ENCODE measurements at regions not wholly inside any gene's neighbourhood (a gene's known extent, or its start where the extent isn't known, plus 50 kb on each side); places are given as distances from the start of the nearest gene placed in this dataset.
"Not testable (repeated sequence)": the region's sequence is repeated elsewhere in the genome, so short reads cannot be mapped to it uniquely, and the experiment has no call there.

- in situ Hi-C loops (cut with MboI; ENCODE audit: low sequenced_read_pairs): no loop called here
Measured at GRCh38 chr9:30609713-30610112, 1774.7 kb upstream of the ACO1 start.

- in situ Hi-C loops (cut with MboI; ENCODE audit: low sequenced_read_pairs): not testable (repeated sequence)
Measured at GRCh38 chr9:30616782-30617181, 1767.7 kb upstream of the ACO1 start.

- in situ Hi-C loops (cut with MboI; ENCODE audit: low sequenced_read_pairs): no loop called here
Measured at GRCh38 chr9:30622561-30622960, 1761.9 kb upstream of the ACO1 start.

GRCh38 chr9:30628915-30629567, 1755.4 kb upstream of the ACO1 start:
- in situ Hi-C loops (cut with MboI; ENCODE audit: low sequenced_read_pairs): no loop called here

- in situ Hi-C loops (cut with MboI; ENCODE audit: low sequenced_read_pairs): no loop called here
Measured at GRCh38 chr9:30630459-30630858, 1754.0 kb upstream of the ACO1 start.

GRCh38 chr9:30646639-30647038, 1737.8 kb upstream of the ACO1 start:
- in situ Hi-C loops (cut with MboI; ENCODE audit: low sequenced_read_pairs): not testable (repeated sequence)

GRCh38 chr9:30661925-30662324, 1722.5 kb upstream of the ACO1 start:
- in situ Hi-C loops (cut with MboI; ENCODE audit: low sequenced_read_pairs): no loop called here

GRCh38 chr9:30670805-30671562, 1713.5 kb upstream of the ACO1 start:
- in situ Hi-C loops (cut with MboI; ENCODE audit: low sequenced_read_pairs): no loop called here

- in situ Hi-C loops (cut with MboI; ENCODE audit: low sequenced_read_pairs): no loop called here
Measured at GRCh38 chr9:30673132-30673531, 1711.3 kb upstream of the ACO1 start.

GRCh38 chr9:30676651-30677050, 1707.8 kb upstream of the ACO1 start:
- in situ Hi-C loops (cut with MboI; ENCODE audit: low sequenced_read_pairs): no loop called here

GRCh38 chr9:30677221-30677620, 1707.2 kb upstream of the ACO1 start:
- in situ Hi-C loops (cut with MboI; ENCODE audit: low sequenced_read_pairs): no loop called here

- in situ Hi-C loops (cut with MboI; ENCODE audit: low sequenced_read_pairs): no loop called here
Measured at GRCh38 chr9:30688801-30689200, 1695.6 kb upstream of the ACO1 start.

- in situ Hi-C loops (cut with MboI; ENCODE audit: low sequenced_read_pairs): no loop called here
Measured at GRCh38 chr9:30697958-30698357, 1686.5 kb upstream of the ACO1 start.

GRCh38 chr9:30711591-30711990, 1672.9 kb upstream of the ACO1 start:
- in situ Hi-C loops (cut with MboI; ENCODE audit: low sequenced_read_pairs): no loop called here

- in situ Hi-C loops (cut with MboI; ENCODE audit: low sequenced_read_pairs): no loop called here
Measured at GRCh38 chr9:30713243-30713642, 1671.2 kb upstream of the ACO1 start.

GRCh38 chr9:30714389-30714788, 1670.1 kb upstream of the ACO1 start:
- in situ Hi-C loops (cut with MboI; ENCODE audit: low sequenced_read_pairs): no loop called here

- in situ Hi-C loops (cut with MboI; ENCODE audit: low sequenced_read_pairs): no loop called here
Measured at GRCh38 chr9:30718483-30718882, 1666.0 kb upstream of the ACO1 start.

GRCh38 chr9:30722065-30722464, 1662.4 kb upstream of the ACO1 start:
- in situ Hi-C loops (cut with MboI; ENCODE audit: low sequenced_read_pairs): no loop called here

GRCh38 chr9:30723656-30724055, 1660.8 kb upstream of the ACO1 start:
- in situ Hi-C loops (cut with MboI; ENCODE audit: low sequenced_read_pairs): no loop called here

- in situ Hi-C loops (cut with MboI; ENCODE audit: low sequenced_read_pairs): no loop called here
Measured at GRCh38 chr9:30732060-30732459, 1652.4 kb upstream of the ACO1 start.

GRCh38 chr9:30744871-30745270, 1639.6 kb upstream of the ACO1 start:
- in situ Hi-C loops (cut with MboI; ENCODE audit: low sequenced_read_pairs): no loop called here

GRCh38 chr9:30746589-30746988, 1637.9 kb upstream of the ACO1 start:
- in situ Hi-C loops (cut with MboI; ENCODE audit: low sequenced_read_pairs): no loop called here

GRCh38 chr9:30757723-30758122, 1626.7 kb upstream of the ACO1 start:
- in situ Hi-C loops (cut with MboI; ENCODE audit: low sequenced_read_pairs): no loop called here

Data from HL-60/S4 (cell line).